K562 (cell line): ENCODE measurements at regions not wholly inside any gene's neighbourhood (a gene's known extent, or its start where the extent isn't known, plus 50 kb on each side); places are given as distances from the start of the nearest gene placed in this dataset.

Experiments
- GATA2 ChIP-seq: sonication (generic); formaldehyde crosslinking; IDR thresholded peaks from 2 replicates; pipeline ENCODE4 v1.4.0; 2020; ENCODE audit warnings: mild to moderate bottlenecking, missing genetic modification reagents
- KLF1 ChIP-seq: fragments of 450-650 bp; IDR thresholded peaks from 2 replicates; pipeline ENCODE4 v1.6.1; 2016; ENCODE audit warnings: missing genetic modification characterization, missing compliant biosample characterization
- ZNF589 ChIP-seq: fragments of 200-800 bp; sonication (Bioruptor generic); IDR thresholded peaks from 2 replicates; pipeline ENCODE4 v1.6.1; 2016; ENCODE audit warnings: low read depth, missing genetic modification characterization, missing compliant biosample characterization
- TF ChIP-seq, protein P1 (sequence below), 3 experiments: IDR thresholded peaks in 2 of 3; conservative IDR thresholded peaks in 1 of 3; 2 replicates each; pipeline ENCODE4 v1.5.1; 2011 to 2012; ENCODE audit warnings: low read length in 3 of 3, mild to moderate bottlenecking in 3 of 3, control low read depth in 2 of 3, improper control_type of control experiment in 1 of 3, inconsistent platforms in 1 of 3, low read depth in 1 of 3, mixed read lengths in 1 of 3, moderate library complexity in 1 of 3; ENCODE audit not compliant: insufficient read depth in 2 of 3
- TF ChIP-seq, protein P2 (sequence below), 2 experiments: IDR thresholded peaks; 2 replicates each; pipeline ENCODE4 v1.6.1; 2011; ENCODE audit warnings: borderline replicate concordance in 1 of 2, control low read depth in 1 of 2, low read depth in 1 of 2, low read length in 1 of 2, mild to moderate bottlenecking in 1 of 2, mixed read lengths in 1 of 2, moderate library complexity in 1 of 2; ENCODE audit not compliant: insufficient read depth in 1 of 2, insufficient read length in 1 of 2, poor library complexity in 1 of 2, severe bottlenecking in 1 of 2; ENCODE audit errors: extremely low read depth in 1 of 2
- TF ChIP-seq, protein P3 (sequence below), 2 experiments: fragments of 450-650 bp; formaldehyde crosslinking in 1 of 2; IDR thresholded peaks; 2 replicates each; pipeline versions ENCODE4 v1.4.0 to v1.6.1; 2014 to 2020; ENCODE audit warnings: mild to moderate bottlenecking in 2 of 2, borderline replicate concordance in 1 of 2, low read depth in 1 of 2

DNA sequence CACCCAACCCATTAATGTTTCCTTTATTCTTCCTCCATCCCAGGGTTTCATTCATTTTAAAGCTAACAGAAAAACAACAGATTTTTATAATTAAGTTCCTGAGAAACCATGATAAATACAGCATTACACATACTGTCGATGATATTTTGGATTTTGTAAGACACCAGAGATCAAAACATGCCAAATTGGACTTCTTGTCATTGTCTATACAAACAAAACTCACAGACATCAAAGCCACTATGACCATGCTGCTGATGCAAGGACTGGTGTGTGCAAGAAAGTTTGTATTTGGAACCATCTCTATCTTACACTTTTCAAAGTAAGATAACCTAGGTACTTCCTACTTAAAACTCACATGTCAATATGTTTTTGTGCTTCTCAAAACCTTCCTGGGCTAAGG lies 294.0 kb upstream of the UGT8 start:
- TF ChIP-seq, protein P1, sequence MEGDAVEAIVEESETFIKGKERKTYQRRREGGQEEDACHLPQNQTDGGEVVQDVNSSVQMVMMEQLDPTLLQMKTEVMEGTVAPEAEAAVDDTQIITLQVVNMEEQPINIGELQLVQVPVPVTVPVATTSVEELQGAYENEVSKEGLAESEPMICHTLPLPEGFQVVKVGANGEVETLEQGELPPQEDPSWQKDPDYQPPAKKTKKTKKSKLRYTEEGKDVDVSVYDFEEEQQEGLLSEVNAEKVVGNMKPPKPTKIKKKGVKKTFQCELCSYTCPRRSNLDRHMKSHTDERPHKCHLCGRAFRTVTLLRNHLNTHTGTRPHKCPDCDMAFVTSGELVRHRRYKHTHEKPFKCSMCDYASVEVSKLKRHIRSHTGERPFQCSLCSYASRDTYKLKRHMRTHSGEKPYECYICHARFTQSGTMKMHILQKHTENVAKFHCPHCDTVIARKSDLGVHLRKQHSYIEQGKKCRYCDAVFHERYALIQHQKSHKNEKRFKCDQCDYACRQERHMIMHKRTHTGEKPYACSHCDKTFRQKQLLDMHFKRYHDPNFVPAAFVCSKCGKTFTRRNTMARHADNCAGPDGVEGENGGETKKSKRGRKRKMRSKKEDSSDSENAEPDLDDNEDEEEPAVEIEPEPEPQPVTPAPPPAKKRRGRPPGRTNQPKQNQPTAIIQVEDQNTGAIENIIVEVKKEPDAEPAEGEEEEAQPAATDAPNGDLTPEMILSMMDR (IDR thresholded peaks at IDR 0.05 in 2 of 3, conservative IDR thresholded peaks at IDR 0.05 in 1 of 3; ENCODE audit: insufficient read depth in 2 of 3, low read depth in 1 of 3, low read length in 3 of 3) = no peak
- TF ChIP-seq GATA2 (CRISPR knock-in tag) = no peak
- TF ChIP-seq, protein P2, sequence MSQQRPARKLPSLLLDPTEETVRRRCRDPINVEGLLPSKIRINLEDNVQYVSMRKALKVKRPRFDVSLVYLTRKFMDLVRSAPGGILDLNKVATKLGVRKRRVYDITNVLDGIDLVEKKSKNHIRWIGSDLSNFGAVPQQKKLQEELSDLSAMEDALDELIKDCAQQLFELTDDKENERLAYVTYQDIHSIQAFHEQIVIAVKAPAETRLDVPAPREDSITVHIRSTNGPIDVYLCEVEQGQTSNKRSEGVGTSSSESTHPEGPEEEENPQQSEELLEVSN (IDR thresholded peaks at IDR 0.05; ENCODE audit: borderline replicate concordance in 1 of 2, extremely low read depth in 1 of 2, insufficient read depth in 1 of 2, insufficient read length in 1 of 2, low read depth in 1 of 2, low read length in 1 of 2, poor library complexity in 1 of 2, severe bottlenecking in 1 of 2) = no peak
- TF ChIP-seq KLF1 = no peak
- TF ChIP-seq ZNF589 (CRISPR knock-in tag) = no peak
- TF ChIP-seq, protein P3, sequence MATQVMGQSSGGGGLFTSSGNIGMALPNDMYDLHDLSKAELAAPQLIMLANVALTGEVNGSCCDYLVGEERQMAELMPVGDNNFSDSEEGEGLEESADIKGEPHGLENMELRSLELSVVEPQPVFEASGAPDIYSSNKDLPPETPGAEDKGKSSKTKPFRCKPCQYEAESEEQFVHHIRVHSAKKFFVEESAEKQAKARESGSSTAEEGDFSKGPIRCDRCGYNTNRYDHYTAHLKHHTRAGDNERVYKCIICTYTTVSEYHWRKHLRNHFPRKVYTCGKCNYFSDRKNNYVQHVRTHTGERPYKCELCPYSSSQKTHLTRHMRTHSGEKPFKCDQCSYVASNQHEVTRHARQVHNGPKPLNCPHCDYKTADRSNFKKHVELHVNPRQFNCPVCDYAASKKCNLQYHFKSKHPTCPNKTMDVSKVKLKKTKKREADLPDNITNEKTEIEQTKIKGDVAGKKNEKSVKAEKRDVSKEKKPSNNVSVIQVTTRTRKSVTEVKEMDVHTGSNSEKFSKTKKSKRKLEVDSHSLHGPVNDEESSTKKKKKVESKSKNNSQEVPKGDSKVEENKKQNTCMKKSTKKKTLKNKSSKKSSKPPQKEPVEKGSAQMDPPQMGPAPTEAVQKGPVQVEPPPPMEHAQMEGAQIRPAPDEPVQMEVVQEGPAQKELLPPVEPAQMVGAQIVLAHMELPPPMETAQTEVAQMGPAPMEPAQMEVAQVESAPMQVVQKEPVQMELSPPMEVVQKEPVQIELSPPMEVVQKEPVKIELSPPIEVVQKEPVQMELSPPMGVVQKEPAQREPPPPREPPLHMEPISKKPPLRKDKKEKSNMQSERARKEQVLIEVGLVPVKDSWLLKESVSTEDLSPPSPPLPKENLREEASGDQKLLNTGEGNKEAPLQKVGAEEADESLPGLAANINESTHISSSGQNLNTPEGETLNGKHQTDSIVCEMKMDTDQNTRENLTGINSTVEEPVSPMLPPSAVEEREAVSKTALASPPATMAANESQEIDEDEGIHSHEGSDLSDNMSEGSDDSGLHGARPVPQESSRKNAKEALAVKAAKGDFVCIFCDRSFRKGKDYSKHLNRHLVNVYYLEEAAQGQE (IDR thresholded peaks at IDR 0.05; ENCODE audit: borderline replicate concordance) = no peak
- TF ChIP-seq, protein P3 (CRISPR knock-in tag; IDR thresholded peaks at IDR 0.05; ENCODE audit: low read depth) = no peak
